CD4-positive, alpha-beta T cell treated with Interleukin-10 for 1 hour (primary cell): ENCODE measurements at regions not wholly inside any gene's neighbourhood (a gene's known extent, or its start where the extent isn't known, plus 50 kb on each side); places are given as distances from the start of the nearest gene placed in this dataset.
"Not testable (repeated sequence)": the region's sequence is repeated elsewhere in the genome, so short reads cannot be mapped to it uniquely, and the experiment has no call there.

ENCODE experiments used
- DNase-seq: peaks from one replicate; pipeline ENCODE4 v3.0.0-alpha.2; 2020

GRCh38 chr1:22336696-22337545 is 114.7 kb upstream of the ZBTB40 start:
- DNase-seq: not testable (repeated sequence)

GRCh38 chr1:22338071-22338765 is 113.4 kb upstream of the ZBTB40 start:
- no peak for DNase-seq

GRCh38 chr1:22339237-22339636 is 112.4 kb upstream of the ZBTB40 start:
- DNase-seq: no peak

DNA sequence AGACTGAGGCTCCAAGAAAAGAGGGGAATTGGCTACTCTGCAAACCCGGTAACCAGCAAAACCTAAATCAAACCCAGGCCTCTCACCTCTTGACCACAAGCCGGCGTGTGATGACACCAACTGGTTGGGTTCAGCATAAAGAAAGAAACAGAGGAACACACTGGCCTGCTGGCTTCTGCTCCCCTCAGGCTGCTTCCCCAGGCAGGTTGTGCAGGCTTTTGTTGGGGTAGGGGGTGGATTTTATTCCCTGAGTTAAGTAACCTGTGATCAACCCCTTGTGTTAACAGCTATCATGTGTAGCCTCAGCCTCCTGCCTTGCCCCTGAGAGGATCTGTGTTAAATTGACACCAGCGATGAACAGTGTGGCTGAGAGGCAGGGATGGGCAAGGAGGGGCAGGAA is 111.6 kb upstream of the ZBTB40 start:
- no peak for DNase-seq

DNA sequence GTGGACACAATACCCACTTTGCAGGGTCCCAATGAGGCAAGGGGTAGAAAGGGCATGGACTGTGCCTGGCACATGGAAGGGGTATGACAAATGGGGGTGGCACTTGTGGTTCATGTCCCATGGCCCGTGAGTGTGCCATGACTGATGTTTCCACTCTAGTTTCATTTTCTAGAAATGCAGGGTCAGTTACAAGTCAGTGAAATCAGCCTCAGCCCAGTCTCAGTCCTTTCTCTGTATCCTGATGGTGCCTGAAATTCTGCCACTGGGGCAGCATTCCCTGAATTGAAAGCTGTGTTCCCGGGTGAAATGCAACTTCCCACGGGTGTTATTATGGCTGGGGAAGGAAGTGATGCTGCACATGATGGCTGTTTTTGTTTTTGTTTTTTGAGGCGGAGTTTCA is 110.8 kb upstream of the ZBTB40 start:
- no peak for DNase-seq

GRCh38 chr1:22341791-22342605 is 109.7 kb upstream of the ZBTB40 start:
- DNase-seq: no peak

GRCh38 chr1:22342734-22343191 is 108.9 kb upstream of the ZBTB40 start:
- no peak for DNase-seq

GRCh38 chr1:22343456-22344328 is 108.0 kb upstream of the ZBTB40 start:
- DNase-seq: no peak

DNA sequence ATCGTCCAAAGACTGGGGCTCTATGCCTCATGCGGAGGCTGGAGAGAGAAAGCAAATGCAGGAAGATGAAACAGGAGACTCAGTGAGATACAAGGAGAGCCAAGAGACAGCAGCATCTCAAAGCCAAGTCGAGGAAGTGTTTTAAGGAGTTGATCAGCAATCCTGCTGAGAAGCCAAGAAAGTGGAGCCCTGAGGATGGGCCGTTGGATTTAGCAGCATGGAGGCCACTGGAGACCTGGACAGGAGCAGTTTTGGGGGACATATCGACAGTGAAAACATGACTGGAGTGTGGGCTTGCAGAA is 107.4 kb upstream of the ZBTB40 start:
- DNase-seq: no peak

DNA sequence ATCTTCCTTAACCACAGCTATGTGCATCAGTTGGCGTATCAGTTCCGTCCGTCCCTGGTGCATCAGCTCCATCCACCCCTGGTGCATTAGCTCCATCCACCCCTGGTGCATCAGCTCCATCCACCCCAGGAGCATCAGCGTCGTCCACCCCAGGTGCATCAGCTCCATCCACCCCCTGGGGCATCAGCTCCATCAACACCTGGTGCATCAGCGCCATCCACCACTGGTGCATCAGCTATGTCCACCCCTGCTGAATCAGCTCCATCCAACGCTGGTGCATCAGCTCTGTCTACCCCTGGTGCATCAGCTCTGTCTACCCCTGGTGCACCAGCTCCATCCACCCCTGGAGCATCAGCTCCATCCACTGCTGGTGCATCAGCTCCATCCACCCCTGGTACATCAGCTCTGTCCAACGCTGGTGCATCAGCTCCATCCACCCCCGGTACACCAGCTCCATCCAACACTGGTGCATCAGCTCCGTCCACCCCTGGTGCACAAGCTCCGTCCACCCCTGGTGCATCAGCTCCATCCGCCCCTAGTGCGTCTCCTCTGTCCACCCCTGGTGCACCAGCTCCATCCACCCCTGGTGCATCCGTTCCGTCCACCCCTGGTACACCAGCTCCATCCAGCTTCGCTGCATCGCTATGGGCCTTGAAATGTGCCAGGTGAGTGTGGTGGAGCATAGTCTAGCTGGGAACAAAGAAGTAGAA is 106.6 kb upstream of the ZBTB40 start:
- DNase-seq: no peak

GRCh38 chr1:22347854-22348760 is 103.5 kb upstream of the ZBTB40 start:
- no peak for DNase-seq

- DNase-seq: no peak
These were observed 102.1 kb upstream of the ZBTB40 start for GRCh38 chr1:22349362-22350043.

GRCh38 chr1:22350171-22350923 is 101.3 kb upstream of the ZBTB40 start:
- no peak for DNase-seq

DNA sequence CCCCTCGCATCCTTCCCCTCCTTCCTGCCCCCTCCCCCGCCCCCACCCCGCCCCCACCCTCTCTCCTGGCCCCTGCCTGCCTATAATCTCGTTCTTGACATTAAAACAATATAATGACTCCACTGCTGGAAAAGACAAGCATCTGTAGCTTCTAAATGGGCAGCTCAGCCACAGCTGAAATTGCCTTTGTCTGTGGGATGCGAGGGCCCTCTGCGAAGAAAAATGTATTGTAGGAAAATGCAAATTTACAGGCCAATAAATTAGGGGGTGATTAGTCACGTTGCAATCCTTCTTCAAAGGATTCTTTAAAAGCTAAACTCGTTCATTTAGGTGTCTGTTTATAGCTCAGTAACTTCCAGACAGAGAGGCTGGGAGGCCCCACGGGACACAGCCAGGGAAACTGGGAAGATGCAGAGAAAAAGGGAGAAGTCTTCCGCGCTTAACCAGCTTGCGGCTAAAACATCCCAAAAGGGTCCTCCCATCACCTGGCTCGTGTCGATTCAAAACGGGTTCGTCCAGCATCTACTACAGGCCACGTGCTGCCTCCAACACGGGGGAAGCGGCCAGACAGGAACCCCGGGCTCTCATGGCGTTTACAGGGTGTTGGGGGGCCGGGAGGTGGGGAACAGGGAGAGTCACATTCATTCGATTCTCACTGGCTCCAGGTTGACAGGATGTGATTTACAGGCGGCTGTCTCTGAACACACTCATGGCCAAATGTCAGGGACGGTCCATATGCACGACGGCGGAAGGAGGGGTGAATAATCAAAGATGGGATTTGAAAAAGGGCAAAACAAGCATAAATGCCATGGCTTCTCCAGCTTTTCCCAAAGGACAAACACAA is 100.5 kb upstream of the ZBTB40 start:
- DNase-seq: no peak

DNA sequence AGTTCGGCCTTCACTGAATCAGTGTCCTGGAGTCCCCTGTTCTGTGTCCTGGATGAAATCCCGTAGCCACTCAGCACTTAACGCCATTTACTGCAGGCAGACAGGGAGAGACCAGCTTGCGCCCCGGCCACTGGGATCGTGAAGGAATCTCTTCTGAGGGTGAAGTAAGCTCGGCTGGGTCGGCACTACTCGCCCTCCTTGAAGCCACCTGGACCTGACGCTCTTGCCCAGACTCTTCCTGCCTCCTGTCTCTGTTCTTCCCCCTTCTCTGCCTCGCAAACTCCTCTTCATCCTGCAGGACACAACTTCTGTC is 99.9 kb upstream of the ZBTB40 start:
- DNase-seq: no peak

GRCh38 chr1:22352355-22352754 is 99.3 kb upstream of the ZBTB40 start:
- no peak for DNase-seq

DNA sequence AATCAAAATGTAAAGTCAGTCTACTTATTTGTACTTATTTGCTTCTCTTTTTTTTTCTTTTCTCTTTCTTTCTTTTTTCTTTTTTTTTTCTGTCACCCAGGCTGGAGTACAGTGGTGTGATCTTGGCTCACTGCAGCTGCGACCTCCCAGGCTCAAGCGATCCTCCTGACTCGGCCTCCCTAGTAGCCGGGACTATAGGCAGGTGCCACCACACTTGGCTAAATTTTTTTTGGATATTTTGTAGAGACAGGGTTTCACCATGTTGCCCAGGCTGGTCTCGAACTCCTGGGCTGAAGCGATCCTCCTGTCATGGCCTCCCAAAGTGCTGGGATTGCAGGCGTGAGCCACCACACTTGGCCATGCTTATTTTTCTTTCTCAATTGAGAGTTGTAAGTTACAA is 98.8 kb upstream of the ZBTB40 start:
- DNase-seq: no peak

GRCh38 chr1:22359427-22359826 is 92.2 kb upstream of the ZBTB40 start:
- DNase-seq: no peak
